ENCODE measurements at regions not wholly inside any gene's neighbourhood (a gene's known extent, or its start where the extent isn't known, plus 50 kb on each side); places are given as distances from the start of the nearest gene placed in this dataset.

DNA sequence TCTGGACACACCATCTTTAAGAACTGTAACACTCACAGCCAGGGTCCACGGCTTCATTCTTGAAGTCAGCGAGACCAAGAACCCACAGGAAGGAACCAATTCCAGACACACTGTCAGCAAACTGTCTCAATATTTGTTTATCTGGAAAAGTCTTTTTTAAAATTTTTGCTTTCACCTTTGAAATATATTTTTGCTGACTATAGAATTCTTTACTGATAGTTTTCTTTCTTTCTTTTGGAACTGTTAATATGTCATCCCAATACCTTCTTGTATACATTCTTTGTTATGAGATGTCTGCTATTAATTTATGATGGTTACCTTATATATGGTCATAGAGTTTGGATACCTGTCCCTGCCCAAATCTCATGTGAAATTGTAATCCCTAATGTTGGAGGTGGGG is 145.1 kb upstream of the IRX4 start (continued):
- TF ChIP-seq TAF7 (optimal IDR thresholded peaks at IDR 0.05; ENCODE audit: borderline replicate concordance, low read depth, low read length), result no peak
- TF ChIP-seq, protein P1, sequence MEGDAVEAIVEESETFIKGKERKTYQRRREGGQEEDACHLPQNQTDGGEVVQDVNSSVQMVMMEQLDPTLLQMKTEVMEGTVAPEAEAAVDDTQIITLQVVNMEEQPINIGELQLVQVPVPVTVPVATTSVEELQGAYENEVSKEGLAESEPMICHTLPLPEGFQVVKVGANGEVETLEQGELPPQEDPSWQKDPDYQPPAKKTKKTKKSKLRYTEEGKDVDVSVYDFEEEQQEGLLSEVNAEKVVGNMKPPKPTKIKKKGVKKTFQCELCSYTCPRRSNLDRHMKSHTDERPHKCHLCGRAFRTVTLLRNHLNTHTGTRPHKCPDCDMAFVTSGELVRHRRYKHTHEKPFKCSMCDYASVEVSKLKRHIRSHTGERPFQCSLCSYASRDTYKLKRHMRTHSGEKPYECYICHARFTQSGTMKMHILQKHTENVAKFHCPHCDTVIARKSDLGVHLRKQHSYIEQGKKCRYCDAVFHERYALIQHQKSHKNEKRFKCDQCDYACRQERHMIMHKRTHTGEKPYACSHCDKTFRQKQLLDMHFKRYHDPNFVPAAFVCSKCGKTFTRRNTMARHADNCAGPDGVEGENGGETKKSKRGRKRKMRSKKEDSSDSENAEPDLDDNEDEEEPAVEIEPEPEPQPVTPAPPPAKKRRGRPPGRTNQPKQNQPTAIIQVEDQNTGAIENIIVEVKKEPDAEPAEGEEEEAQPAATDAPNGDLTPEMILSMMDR (IDR thresholded peaks at IDR 0.05; ENCODE audit: control extremely low read depth in 1 of 3, insufficient read depth in 1 of 3, low read depth in 1 of 3, low read length in 3 of 3), result no peak

Measured in H1 (cell line).